ENCODE measurements at regions not wholly inside any gene's neighbourhood (a gene's known extent, or its start where the extent isn't known, plus 50 kb on each side); places are given as distances from the start of the nearest gene placed in this dataset.

- H3K27me3 ChIP-seq (ENCODE audit: insufficient read depth), result no peaks in the 10 kb centered on the region
- no peak for DNase-seq (ENCODE audit: low spot score)
- Mint-ChIP-seq H3K9me3 (peaks cover 19% of the 10 kb centered on the region; the same call in 2 of the 3 replicates), H3K4me1 (peaks cover 11% of the 10 kb centered on the region; the same call in 2 of the 3 replicates), H3K27me3 (ENCODE audit: insufficient read depth, low read depth, poor library complexity) (peaks cover 5% of the 10 kb centered on the region), H3K4me3 (no peak overlapping the region), H3K27ac (no peak overlapping the region), H3K36me3 (ENCODE audit: low read depth) (peaks cover 19% of the 10 kb centered on the region)
- TF ChIP-seq ZNF462 (CRISPR knock-in tag; IDR thresholded peaks at IDR 0.05) (no peak), POLR2AphosphoS5 (IDR thresholded peaks at IDR 0.05; ENCODE audit: low read depth) (no peak), STAT1 (IDR thresholded peaks at IDR 0.05; ENCODE audit: unreplicated experiment) (no peak), ZNF331 (CRISPR knock-in tag; IDR thresholded peaks at IDR 0.05; ENCODE audit: low read depth) (no peak), CTCF (conservative IDR thresholded peaks at IDR 0.05; ENCODE audit: low read depth in 2 of 2) (no peak), ETS1 (IDR thresholded peaks at IDR 0.05) (no peak), NANOG (IDR thresholded peaks at IDR 0.05; ENCODE audit: borderline replicate concordance) (no peak), EZH2phosphoT487 (IDR thresholded peaks at IDR 0.05; ENCODE audit: unreplicated experiment) (no peak), ZNF114 (CRISPR knock-in tag; IDR thresholded peaks at IDR 0.05) (no peak), EZH2 (IDR thresholded peaks at IDR 0.05; ENCODE audit: low read depth, unreplicated experiment) (no peak), JUNB (IDR thresholded peaks at IDR 0.05; ENCODE audit: unreplicated experiment) (no peak), CREB1 (CRISPR knock-in tag; IDR thresholded peaks at IDR 0.05; ENCODE audit: low read depth) (no peak)
- no peak overlapping the region for H3K27ac ChIP-seq (ENCODE audit: low read depth)
- H3F3A ChIP-seq (replicated peaks; ENCODE audit: low read depth), result no peaks in the 10 kb centered on the region
- no peaks in the 10 kb centered on the region for H3K36me3 ChIP-seq (ENCODE audit: insufficient read depth)
- no peaks in the 10 kb centered on the region for H3K79me2 ChIP-seq (replicated peaks; ENCODE audit: insufficient read depth)
- no peaks in the 10 kb centered on the region; the same call in 1 of the 2 replicates for H3K4me1 ChIP-seq (ENCODE audit: insufficient read depth)
- H2AFZ ChIP-seq, result no peak overlapping the region
- H3K9me2 ChIP-seq (ENCODE audit: insufficient read depth), result no peaks in the 10 kb centered on the region
- no peaks in the 10 kb centered on the region for H4K20me1 ChIP-seq (replicated peaks; ENCODE audit: insufficient read depth)
- no peak overlapping the region for H3K4me3 ChIP-seq
- ATAC-seq, result no peak
- H3K4me2 ChIP-seq, result no peak overlapping the region
Observed at GRCh38 chr5:4576161-4576748, 563.9 kb upstream of the ADAMTS16 start.

Measured in GM23338 (cell line).